Pancreas (tissue), 10 donors: ENCODE measurements at regions not wholly inside any gene's neighbourhood (a gene's known extent, or its start where the extent isn't known, plus 50 kb on each side); places are given as distances from the start of the nearest gene placed in this dataset.

Experiments used
- ATAC-seq, 4 donors: fragments of 200-7000 bp; cut with Tn5 transposase; one replicate each; pipeline versions ENCODE4 v1.8.0 to v1.9.1; 2020; ENCODE audit warnings: mild to moderate bottlenecking in 4 of 4, moderate library complexity in 4 of 4
- DNase-seq, 6 donors: peaks; one replicate each; pipeline ENCODE4 v3.0.0-alpha.2; 2020
- FAIRE-seq: peaks from 2 replicates; lab custom pipeline; 2012; peaks lifted over from hg19 to GRCh38; lab: Jason Lieb, UNC
- H3K27ac ChIP-seq, 4 donors: fragments of 200-600 bp; sonication (generic); 1 replicate in 3 of 4; 2 replicates in 1 of 4; pipeline versions ENCODE4 v1.5.0 to v1.8.0; 2020
- H3K27me3 ChIP-seq, 4 donors: fragments of 200-600 bp; one replicate each; pipeline ENCODE4 v1.8.0; 2021
- H3K36me3 ChIP-seq, 3 donors: fragments of 200-600 bp; sonication (generic) in 1 of 3; one replicate each; pipeline versions ENCODE4 v1.5.0 to v1.8.0; 2020 to 2021
- H3K4me1 ChIP-seq, 3 donors: fragments of 200-600 bp; one replicate each; pipeline ENCODE4 v1.8.0; 2021
- H3K4me3 ChIP-seq, 4 donors: fragments of 200-600 bp; sonication (generic) in 2 of 4; one replicate each; pipeline versions ENCODE4 v1.5.0 to v1.8.0; 2020 to 2021
- H3K9me3 ChIP-seq, 4 donors: fragments of 200-600 bp; one replicate each; pipeline ENCODE4 v1.8.0; 2021
- WGBS, 2 donors: extraction: QIAGEN DNeasy Blood & Tissue Kit; methylation state at CpG; one replicate each; pipeline ENCODE4 v1.1.7; 2013; 5-methylcytosine and 5-hydroxymethylcytosine counted together
- intact Hi-C, 3 donors: fragments of 100-400 bp; cut with DNase I; formaldehyde crosslinking; loops; one replicate each; pipeline versions ENCODE4 v1.11.1 to v1.14.2; 2022
- TF ChIP-seq, protein P1 (sequence below), 4 donors: fragments of 200-600 bp; sonication (generic) in 3 of 4; IDR thresholded peaks; one replicate each; pipeline versions ENCODE4 v1.5.0 to v1.8.0; 2021; ENCODE audit warnings: antibody characterized with exemption in 4 of 4
- donor health status: healthy with polysubstance abuse.
- donor health status: DM: no; HTN: no; CAD: no; lungs with moderate emphysema.
- donor health status: DM: no; HTN: no; CAD: no.
- donor health status: control.
- donor health status: control.
- donor health status: Bipolar disorder and iron deficiency.
- donor health status: DM: yes; HTN: yes; CAD: no.
- donor health status: DM: no; HTN: no; CAD: no.
- donor health status: DM: no; HTN: no; CAD: no.
- donor health status: DM: yes; HTN: yes; CAD: no.

- Histone ChIP-seq H3K36me3 (no peaks in the 10 kb centered on the region), H3K9me3 (no peaks in the 10 kb centered on the region), H3K4me1 (no peaks in the 10 kb centered on the region), H3K27ac (no peak overlapping the region), H3K4me3 (no peak overlapping the region), H3K27me3 (no peaks in the 10 kb centered on the region)
- intact Hi-C loops, result no loop called here
- ATAC-seq (no peak), FAIRE-seq (no peak), DNase-seq (no peak)
- TF ChIP-seq, protein P1, sequence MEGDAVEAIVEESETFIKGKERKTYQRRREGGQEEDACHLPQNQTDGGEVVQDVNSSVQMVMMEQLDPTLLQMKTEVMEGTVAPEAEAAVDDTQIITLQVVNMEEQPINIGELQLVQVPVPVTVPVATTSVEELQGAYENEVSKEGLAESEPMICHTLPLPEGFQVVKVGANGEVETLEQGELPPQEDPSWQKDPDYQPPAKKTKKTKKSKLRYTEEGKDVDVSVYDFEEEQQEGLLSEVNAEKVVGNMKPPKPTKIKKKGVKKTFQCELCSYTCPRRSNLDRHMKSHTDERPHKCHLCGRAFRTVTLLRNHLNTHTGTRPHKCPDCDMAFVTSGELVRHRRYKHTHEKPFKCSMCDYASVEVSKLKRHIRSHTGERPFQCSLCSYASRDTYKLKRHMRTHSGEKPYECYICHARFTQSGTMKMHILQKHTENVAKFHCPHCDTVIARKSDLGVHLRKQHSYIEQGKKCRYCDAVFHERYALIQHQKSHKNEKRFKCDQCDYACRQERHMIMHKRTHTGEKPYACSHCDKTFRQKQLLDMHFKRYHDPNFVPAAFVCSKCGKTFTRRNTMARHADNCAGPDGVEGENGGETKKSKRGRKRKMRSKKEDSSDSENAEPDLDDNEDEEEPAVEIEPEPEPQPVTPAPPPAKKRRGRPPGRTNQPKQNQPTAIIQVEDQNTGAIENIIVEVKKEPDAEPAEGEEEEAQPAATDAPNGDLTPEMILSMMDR (IDR thresholded peaks at IDR 0.05), result no peak
These were observed 276.3 kb upstream of the ZSWIM2 start for GRCh38 chr2:187125318-187125717.

DNA sequence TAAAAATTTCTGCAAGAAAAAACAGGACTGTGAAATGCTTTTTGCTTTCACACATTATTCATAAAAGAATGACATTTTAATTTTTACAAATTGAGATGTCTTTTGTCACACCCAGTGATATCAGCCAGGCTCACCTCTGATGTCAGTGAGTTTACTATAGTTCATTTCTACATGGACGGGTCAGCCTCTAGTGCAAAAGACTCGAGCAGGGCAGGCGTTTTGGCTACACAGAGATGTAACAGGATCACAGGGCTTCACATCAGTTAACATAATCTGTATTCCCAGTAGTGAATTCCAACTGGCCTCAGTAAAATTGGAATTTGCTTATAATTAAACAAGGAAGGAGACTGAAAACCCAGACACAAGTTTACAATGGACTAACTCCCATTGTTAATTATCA, 275.6 kb upstream of the ZSWIM2 start:
- WGBS, 2 donors, result 17 to 20% methylated on average over 3 of the region's 3 CpGs
- no peaks in the 10 kb centered on the region for H3K27me3 ChIP-seq
- intact Hi-C loops, result no loop called here
- TF ChIP-seq, protein P1 (IDR thresholded peaks at IDR 0.05), result no peak
- no peaks in the 10 kb centered on the region for H3K4me1 ChIP-seq
- FAIRE-seq, result no peak
- H3K36me3 ChIP-seq, result no peaks in the 10 kb centered on the region
- DNase-seq, result no peak
- ATAC-seq, result no peak
- H3K9me3 ChIP-seq, result no peaks in the 10 kb centered on the region
- H3K27ac ChIP-seq, result no peak overlapping the region
- no peak overlapping the region for H3K4me3 ChIP-seq

DNA sequence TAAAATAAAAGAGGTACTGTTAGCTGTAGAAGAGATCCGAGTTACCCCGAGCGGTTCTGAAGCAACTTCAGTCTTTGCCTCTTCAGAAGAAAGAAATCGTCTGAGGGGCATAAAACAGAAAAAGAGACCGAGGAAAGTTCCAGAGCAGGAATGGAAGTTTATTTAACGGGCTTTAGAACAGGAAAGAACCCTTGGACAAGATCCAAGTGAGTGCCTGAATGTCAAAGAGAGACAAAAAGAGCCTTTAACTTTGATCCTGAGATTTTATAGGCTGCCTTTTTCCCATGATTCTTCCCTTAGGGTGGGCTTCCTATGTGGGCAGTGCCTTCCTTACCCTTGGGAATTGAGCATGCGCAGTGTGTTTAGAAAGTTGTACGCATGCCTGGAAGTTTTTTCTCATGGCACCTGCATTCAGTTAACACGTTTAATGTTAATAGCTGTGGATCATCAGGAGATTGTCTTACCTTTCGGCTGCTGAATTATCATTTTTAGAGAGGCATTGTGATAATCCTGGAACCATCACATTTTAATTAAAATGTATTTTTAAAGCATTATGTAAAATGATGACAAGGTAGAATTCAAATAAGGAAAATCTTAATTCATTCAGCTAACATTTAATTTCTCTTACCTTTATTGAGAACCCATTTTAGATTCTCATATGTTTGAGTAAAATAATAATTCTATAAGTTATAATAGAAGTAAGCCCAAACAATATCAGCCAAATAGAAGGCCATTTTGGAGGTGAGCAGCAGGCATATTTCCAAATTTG, 269.5 kb upstream of the ZSWIM2 start:
- TF ChIP-seq, protein P1 (IDR thresholded peaks at IDR 0.05), result no peak
- DNase-seq, result no peak
- Histone ChIP-seq H3K27me3 (no peaks in the 10 kb centered on the region), H3K27ac (no peak overlapping the region), H3K4me1 (no peaks in the 10 kb centered on the region), H3K4me3 (no peak overlapping the region), H3K36me3 (no peaks in the 10 kb centered on the region), H3K9me3 (no peaks in the 10 kb centered on the region)
- FAIRE-seq, result no peak
- WGBS, 2 donors, result 64 to 75% methylated on average over 10 of the region's 10 CpGs
- ATAC-seq, result no peak
- intact Hi-C loops, result no loop called here

- TF ChIP-seq, protein P1 (IDR thresholded peaks at IDR 0.05), result no peak
- DNase-seq, result no peak
- Histone ChIP-seq H3K27me3 (no peaks in the 10 kb centered on the region), H3K4me1 (no peaks in the 10 kb centered on the region), H3K27ac (no peak overlapping the region), H3K4me3 (no peak overlapping the region), H3K36me3 (no peaks in the 10 kb centered on the region), H3K9me3 (no peaks in the 10 kb centered on the region)
- intact Hi-C loops, result no loop called here
- 57 to 92% methylated on average over 1 of the region's 1 CpG for WGBS, 2 donors
- no peak for ATAC-seq
- FAIRE-seq, result no peak
These were observed 268.5 kb upstream of the ZSWIM2 start for GRCh38 chr2:187117483-187117882.

GRCh38 chr2:187115627-187116026, 266.7 kb upstream of the ZSWIM2 start:
- ATAC-seq, result no peak
- no peak for FAIRE-seq

More at GRCh38 chr2:187115627-187116026, 266.7 kb upstream of the ZSWIM2 start:
- Histone ChIP-seq H3K27me3 (no peaks in the 10 kb centered on the region), H3K9me3 (no peaks in the 10 kb centered on the region), H3K4me3 (no peak overlapping the region), H3K4me1 (no peaks in the 10 kb centered on the region), H3K27ac (no peak overlapping the region), H3K36me3 (no peaks in the 10 kb centered on the region)
- no peak for DNase-seq
- intact Hi-C loops, result no loop called here
- WGBS, 2 donors, result 53 to 91% methylated on average over 1 of the region's 1 CpG
- TF ChIP-seq, protein P1 (IDR thresholded peaks at IDR 0.05), result no peak
